LNCAP (cell line): ENCODE measurements at regions not wholly inside any gene's neighbourhood (a gene's known extent, or its start where the extent isn't known, plus 50 kb on each side); places are given as distances from the start of the nearest gene placed in this dataset.

ENCODE experiments used
- CTCF ChIP-seq: fragments of 450-650 bp; IDR thresholded peaks from 2 replicates; pipeline ENCODE4 v1.5.1; 2017; ENCODE audit warnings: mild to moderate bottlenecking

- TF ChIP-seq CTCF: peak; percentile 80
Measured at GRCh38 chr10:91745090-91745831, 53.0 kb upstream of the TNKS2 start.

- TF ChIP-seq CTCF: no peak
Measured at GRCh38 chr10:91743465-91743864, 54.8 kb upstream of the TNKS2 start.

- TF ChIP-seq CTCF: no peak
Measured at GRCh38 chr10:91742229-91742628, 56.0 kb upstream of the TNKS2 start.

- no peak for TF ChIP-seq CTCF
Measured at GRCh38 chr10:91741356-91741755, 56.9 kb upstream of the TNKS2 start.

- TF ChIP-seq CTCF: no peak
Measured at GRCh38 chr10:91740353-91740924, 57.8 kb upstream of the TNKS2 start.

GRCh38 chr10:91726355-91726754 is 71.9 kb upstream of the TNKS2 start:
- no peak for TF ChIP-seq CTCF

GRCh38 chr10:91724933-91725332 is 73.3 kb upstream of the TNKS2 start:
- TF ChIP-seq CTCF: no peak
